Neural progenitor cell (in vitro differentiated cells): ENCODE measurements at regions not wholly inside any gene's neighbourhood (a gene's known extent, or its start where the extent isn't known, plus 50 kb on each side); places are given as distances from the start of the nearest gene placed in this dataset.

Experiments
- DNase-seq: peaks from one replicate; pipeline ENCODE4 v3.0.0-alpha.2; 2016; ENCODE audit warnings: low spot score
- H2AFZ ChIP-seq: fragments of 200-600 bp; sonication (generic); replicated peaks from 2 replicates; pipeline ENCODE4 v1.6.1; 2016; ENCODE audit warnings: antibody characterized with exemption
- H3F3A ChIP-seq: fragments of 200-600 bp; sonication (generic); 2 replicates; pipeline ENCODE4 v1.6.1; 2016; ENCODE audit warnings: antibody characterized with exemption, low read depth
- H3K27ac ChIP-seq: fragments of 200-600 bp; sonication (generic); 2 replicates; pipeline ENCODE4 v1.5.1; 2016; ENCODE audit warnings: mild to moderate bottlenecking
- H3K27me3 ChIP-seq: fragments of 200-600 bp; sonication (generic); 2 replicates; pipeline ENCODE4 v1.6.1; 2016; ENCODE audit warnings: mild to moderate bottlenecking, moderate library complexity
- H3K36me3 ChIP-seq: fragments of 200-600 bp; sonication (generic); 2 replicates; pipeline ENCODE4 v1.5.1; 2016
- H3K4me1 ChIP-seq: fragments of 200-600 bp; sonication (generic); 2 replicates; pipeline ENCODE4 v1.6.1; 2016; ENCODE audit warnings: mixed run types
- H3K4me2 ChIP-seq: fragments of 200-600 bp; sonication (generic); 2 replicates; pipeline ENCODE4 v1.6.1; 2016
- H3K4me3 ChIP-seq: fragments of 200-600 bp; sonication (generic); 2 replicates; pipeline ENCODE4 v1.5.1; 2016
- H3K79me2 ChIP-seq: fragments of 200-600 bp; sonication (generic); 2 replicates; pipeline ENCODE4 v1.6.1; 2016; ENCODE audit warnings: low read depth
- H3K9ac ChIP-seq: fragments of 200-600 bp; sonication (generic); 2 replicates; pipeline ENCODE4 v1.6.1; 2016
- H3K9me3 ChIP-seq: fragments of 200-600 bp; sonication (generic); 2 replicates; pipeline ENCODE4 v1.5.1; 2016; ENCODE audit warnings: low read depth
- H4K20me1 ChIP-seq: fragments of 200-600 bp; sonication (generic); 2 replicates; pipeline ENCODE4 v1.6.1; 2016; ENCODE audit warnings: low read depth
- H3K27ac Mint-ChIP-seq: 3 replicates; pipeline ENCODE4 v1.8.0; 2021; ENCODE audit warnings: mixed read lengths
- H3K27me3 Mint-ChIP-seq: 2 replicates; pipeline ENCODE4 v1.8.0; 2022; ENCODE audit warnings: low read depth, mild to moderate bottlenecking, inconsistent platforms, moderate library complexity, mixed read lengths; ENCODE audit not compliant: insufficient read depth
- H3K36me3 Mint-ChIP-seq: 3 replicates; pipeline ENCODE4 v1.8.0; 2021; ENCODE audit warnings: mixed read lengths
- H3K4me1 Mint-ChIP-seq: 3 replicates; pipeline ENCODE4 v1.8.0; 2021; ENCODE audit warnings: mixed read lengths
- H3K4me3 Mint-ChIP-seq: 3 replicates; pipeline ENCODE4 v1.8.0; 2021; ENCODE audit warnings: mild to moderate bottlenecking, moderate library complexity, mixed read lengths
- H3K9me3 Mint-ChIP-seq: 3 replicates; pipeline ENCODE4 v1.8.0; 2020; ENCODE audit warnings: mixed read lengths
- CTCF ChIP-seq: fragments of 200-600 bp; sonication (generic); IDR thresholded peaks from 2 replicates; pipeline ENCODE4 v1.5.1; 2017; ENCODE audit warnings: antibody characterized with exemption, mild to moderate bottlenecking
- EZH2 ChIP-seq: fragments of 200-600 bp; sonication (generic); IDR thresholded peaks from 2 replicates; pipeline ENCODE4 v1.6.1; 2017; ENCODE audit warnings: antibody characterized with exemption, mild to moderate bottlenecking, moderate library complexity
- EZH2phosphoT487 ChIP-seq: fragments of 200-600 bp; sonication (generic); IDR thresholded peaks from 2 replicates; pipeline ENCODE4 v1.6.1; 2017; ENCODE audit warnings: antibody characterized with exemption

GRCh38 chr2:18934886-18935285 is 345.5 kb upstream of the NT5C1B start:
- H3K27me3 ChIP-seq: no peaks in the 10 kb centered on the region
- DNase-seq: no peak
- Mint-ChIP-seq H3K36me3 (no peaks in the 10 kb centered on the region), H3K9me3 (no peaks in the 10 kb centered on the region), H3K4me1 (peaks cover 12% of the 10 kb centered on the region), H3K27ac (no peak overlapping the region), H3K27me3 (no peaks in the 10 kb centered on the region), H3K4me3 (no peak overlapping the region)
- H3K36me3 ChIP-seq: no peaks in the 10 kb centered on the region
- H3K4me2 ChIP-seq: no peak overlapping the region
- no peaks in the 10 kb centered on the region for H3K9me3 ChIP-seq
- H3K79me2 ChIP-seq: no peaks in the 10 kb centered on the region
- H3K27ac ChIP-seq: no peak overlapping the region
- TF ChIP-seq EZH2 (no peak), CTCF (no peak), EZH2phosphoT487 (no peak)
- H3K4me3 ChIP-seq: no peak overlapping the region
- no peaks in the 10 kb centered on the region for H4K20me1 ChIP-seq
- no peak overlapping the region for H2AFZ ChIP-seq
- H3F3A ChIP-seq: peaks cover 11% of the 10 kb centered on the region
- no peak overlapping the region for H3K9ac ChIP-seq
- peaks cover 14% of the 10 kb centered on the region for H3K4me1 ChIP-seq

GRCh38 chr2:18932853-18933252 is 343.5 kb upstream of the NT5C1B start:
- H3K4me1 ChIP-seq: peaks cover 14% of the 10 kb centered on the region
- TF ChIP-seq CTCF: no peak
- Mint-ChIP-seq H3K27me3 (no peaks in the 10 kb centered on the region), H3K4me3 (no peak overlapping the region), H3K9me3 (no peaks in the 10 kb centered on the region), H3K27ac (no peak overlapping the region), H3K4me1 (peaks cover 12% of the 10 kb centered on the region), H3K36me3 (no peaks in the 10 kb centered on the region)
- peak overlapping the region; percentile 13 for H3K4me2 ChIP-seq
- peak overlapping the region; percentile 44 for H3K27ac ChIP-seq
- no peak overlapping the region for H3K4me3 ChIP-seq
- peaks cover 11% of the 10 kb centered on the region for H3F3A ChIP-seq
- no peak overlapping the region for H3K9ac ChIP-seq
- no peaks in the 10 kb centered on the region for H3K27me3 ChIP-seq
- H3K9me3 ChIP-seq: no peaks in the 10 kb centered on the region
- peak overlapping the region; percentile 78 for H2AFZ ChIP-seq
- H3K36me3 ChIP-seq: no peaks in the 10 kb centered on the region
- no peaks in the 10 kb centered on the region for H4K20me1 ChIP-seq
- peak; percentile 45 for DNase-seq
- H3K79me2 ChIP-seq: no peaks in the 10 kb centered on the region

GRCh38 chr2:18930971-18931370 is 341.6 kb upstream of the NT5C1B start:
- Histone ChIP-seq H2AFZ (no peak overlapping the region), H3F3A (peaks cover 11% of the 10 kb centered on the region), H4K20me1 (no peaks in the 10 kb centered on the region), H3K4me2 (no peak overlapping the region), H3K36me3 (no peaks in the 10 kb centered on the region), H3K9me3 (no peaks in the 10 kb centered on the region), H3K27me3 (no peaks in the 10 kb centered on the region), H3K9ac (no peak overlapping the region), H3K27ac (no peak overlapping the region), H3K79me2 (no peaks in the 10 kb centered on the region), H3K4me3 (no peak overlapping the region), H3K4me1 (peaks cover 14% of the 10 kb centered on the region)
- no peaks in the 10 kb centered on the region for H3K36me3 Mint-ChIP-seq
- no peak overlapping the region for H3K27ac Mint-ChIP-seq
- no peaks in the 10 kb centered on the region for H3K27me3 Mint-ChIP-seq
- no peak for TF ChIP-seq EZH2phosphoT487
- no peak for TF ChIP-seq CTCF
- no peak for TF ChIP-seq EZH2
- peaks cover 12% of the 10 kb centered on the region for H3K4me1 Mint-ChIP-seq
- H3K9me3 Mint-ChIP-seq: peaks cover 2% of the 10 kb centered on the region
- H3K4me3 Mint-ChIP-seq: no peak overlapping the region
- DNase-seq: no peak
